ENCODE measurements at regions not wholly inside any gene's neighbourhood (a gene's known extent, or its start where the extent isn't known, plus 50 kb on each side); places are given as distances from the start of the nearest gene placed in this dataset.
"Not testable (repeated sequence)": the region's sequence is repeated elsewhere in the genome, so short reads cannot be mapped to it uniquely, and the experiment has no call there.

GRCh38 chr5:19122923-19123322 lies 865.1 kb downstream of the CDH18 start:
- Histone ChIP-seq H3K36me3 (no peaks in the 10 kb centered on the region), H3K9me3 (ENCODE audit: low read depth) (peaks cover 2% of the 10 kb centered on the region), H3K4me3 (no peak overlapping the region), H3K27ac (no peak overlapping the region), H3K4me1 (ENCODE audit: low read depth) (no peaks in the 10 kb centered on the region), H3K27me3 (no peaks in the 10 kb centered on the region)
- DNase-seq (ENCODE audit: low read depth in 1 of 2, low spot score in 1 of 2): no peak
- no peak for TF ChIP-seq CTCF (IDR thresholded peaks at IDR 0.05; ENCODE audit: low read depth, low read length)

- Histone ChIP-seq H3K36me3 (no peaks in the 10 kb centered on the region), H3K27ac (no peak overlapping the region), H3K9me3 (ENCODE audit: low read depth) (peaks cover 2% of the 10 kb centered on the region), H3K4me3 (no peak overlapping the region), H3K4me1 (ENCODE audit: low read depth) (no peaks in the 10 kb centered on the region), H3K27me3 (no peaks in the 10 kb centered on the region)
- DNase-seq (ENCODE audit: low read depth in 1 of 2, low spot score in 1 of 2): no peak
- no peak for TF ChIP-seq CTCF (IDR thresholded peaks at IDR 0.05; ENCODE audit: low read depth, low read length)
Observed at GRCh38 chr5:19125956-19126713, 861.9 kb downstream of the CDH18 start.

GRCh38 chr5:19140276-19140675 lies 847.7 kb downstream of the CDH18 start:
- Histone ChIP-seq H3K36me3 (no peaks in the 10 kb centered on the region), H3K9me3 (ENCODE audit: low read depth) (no peaks in the 10 kb centered on the region), H3K4me3 (no peak overlapping the region), H3K27ac (no peak overlapping the region), H3K27me3 (no peaks in the 10 kb centered on the region), H3K4me1 (ENCODE audit: low read depth) (peaks cover 6% of the 10 kb centered on the region)
- no peak for TF ChIP-seq CTCF (IDR thresholded peaks at IDR 0.05; ENCODE audit: low read depth, low read length)
- no peak for DNase-seq (ENCODE audit: low read depth in 1 of 2, low spot score in 1 of 2)

GRCh38 chr5:19141937-19142524 lies 846.0 kb downstream of the CDH18 start:
- H3K4me3 ChIP-seq; DNase-seq (ENCODE audit: low read depth in 1 of 2, low spot score in 1 of 2); H3K4me1 ChIP-seq (ENCODE audit: low read depth); H3K27ac ChIP-seq; H3K36me3 ChIP-seq; H3K27me3 ChIP-seq; H3K9me3 ChIP-seq (ENCODE audit: low read depth): not testable (repeated sequence)

GRCh38 chr5:19142713-19143414 lies 845.1 kb downstream of the CDH18 start:
- not testable (repeated sequence) for DNase-seq (ENCODE audit: low read depth in 1 of 2, low spot score in 1 of 2); H3K36me3 ChIP-seq; H3K27ac ChIP-seq; H3K9me3 ChIP-seq (ENCODE audit: low read depth); H3K4me3 ChIP-seq; H3K27me3 ChIP-seq; H3K4me1 ChIP-seq (ENCODE audit: low read depth)

GRCh38 chr5:19143935-19144334 lies 844.1 kb downstream of the CDH18 start:
- no peak for TF ChIP-seq CTCF (IDR thresholded peaks at IDR 0.05; ENCODE audit: low read depth, low read length)
- Histone ChIP-seq H3K27me3 (no peaks in the 10 kb centered on the region), H3K9me3 (ENCODE audit: low read depth) (no peaks in the 10 kb centered on the region), H3K27ac (no peak overlapping the region), H3K4me1 (ENCODE audit: low read depth) (peaks cover 6% of the 10 kb centered on the region), H3K4me3 (no peak overlapping the region), H3K36me3 (no peaks in the 10 kb centered on the region)
- no peak for DNase-seq (ENCODE audit: low read depth in 1 of 2, low spot score in 1 of 2)

Data from cardiac muscle cell (in vitro differentiated cells and primary cell).